ENCODE measurements at regions not wholly inside any gene's neighbourhood (a gene's known extent, or its start where the extent isn't known, plus 50 kb on each side); places are given as distances from the start of the nearest gene placed in this dataset.

DNA sequence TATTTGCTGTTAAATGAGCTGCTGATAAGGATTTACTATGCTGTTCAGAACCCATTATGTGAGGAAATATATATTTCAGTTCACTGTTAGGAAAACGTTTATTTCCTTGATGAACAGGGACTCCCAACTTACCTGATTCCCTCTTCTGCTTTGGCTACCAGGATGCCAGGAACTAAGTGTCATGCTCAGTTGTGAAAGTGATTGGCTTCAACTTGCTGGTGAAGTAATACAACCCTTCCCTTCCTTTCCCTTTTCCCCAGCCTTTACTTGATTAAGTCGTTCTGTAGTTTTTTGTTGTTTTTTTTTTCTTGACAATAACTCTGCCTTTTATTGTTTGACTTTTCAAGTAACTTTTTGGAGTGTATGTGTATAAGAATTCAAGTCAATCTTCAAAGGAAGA is 309.3 kb downstream of the DOCK8 start:
- H3K27me3 ChIP-seq (ENCODE audit: insufficient read depth, insufficient read length) = no peaks in the 10 kb centered on the region
- H3K4me3 ChIP-seq (ENCODE audit: insufficient read length, low read depth) = no peak overlapping the region
- peaks cover 3% of the 10 kb centered on the region for H3K36me3 ChIP-seq (ENCODE audit: insufficient read depth, insufficient read length, low read length)
- H3K4me1 ChIP-seq (ENCODE audit: insufficient read depth, insufficient read length) = no peaks in the 10 kb centered on the region
- DNase-seq (ENCODE audit: low read depth, low spot score) = no peak
- H3K9me3 ChIP-seq (ENCODE audit: insufficient read depth, low read length) = no peaks in the 10 kb centered on the region
- TF ChIP-seq YY1 (IDR thresholded peaks at IDR 0.05; ENCODE audit: insufficient read depth, insufficient read length) (no peak), ZNF274 (IDR thresholded peaks at IDR 0.05; ENCODE audit: low read depth, low read length) (no peak), SUZ12 (IDR thresholded peaks at IDR 0.05; ENCODE audit: extremely low read depth, insufficient read depth, insufficient read length) (no peak)
- no peak overlapping the region for H3K9ac ChIP-seq (ENCODE audit: insufficient read length, low read depth)

DNA sequence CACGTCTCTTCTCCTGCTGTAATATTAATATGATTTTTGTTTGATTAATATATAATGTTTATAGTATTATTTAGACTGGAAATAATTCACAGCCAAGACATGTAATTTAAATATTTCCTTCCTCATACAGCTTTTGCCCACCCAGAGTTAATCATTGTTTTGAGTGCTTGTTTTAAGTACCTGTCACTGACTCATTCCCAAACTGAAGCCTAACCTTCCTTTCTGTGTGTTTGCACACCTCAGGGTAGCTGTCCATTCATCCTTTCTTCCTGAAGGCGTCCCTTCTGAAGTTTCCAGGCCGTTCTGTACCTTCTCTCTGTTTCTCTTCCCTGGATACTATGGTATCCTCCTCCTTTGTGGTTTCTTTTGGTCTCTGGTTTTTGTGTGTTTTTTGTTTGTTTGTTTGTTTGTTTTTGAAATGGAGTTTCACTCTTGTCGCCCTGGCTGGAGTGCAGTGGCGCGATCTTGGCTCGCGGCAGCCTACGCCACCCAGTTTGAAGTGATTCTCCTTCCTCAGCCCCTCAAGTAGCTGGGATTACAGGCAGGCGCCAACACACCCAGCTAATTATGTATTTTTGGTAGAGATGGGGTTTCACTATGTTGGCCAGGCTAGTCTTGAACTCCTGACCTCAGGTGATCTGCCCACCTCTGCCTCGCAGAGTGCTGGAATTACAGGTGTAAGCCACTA is 312.4 kb downstream of the DOCK8 start:
- Histone ChIP-seq H3K4me1 (ENCODE audit: insufficient read depth, insufficient read length) (no peaks in the 10 kb centered on the region), H3K9me3 (ENCODE audit: insufficient read depth, low read length) (no peaks in the 10 kb centered on the region), H3K36me3 (ENCODE audit: insufficient read depth, insufficient read length, low read length) (peaks cover 3% of the 10 kb centered on the region), H3K4me3 (ENCODE audit: insufficient read length, low read depth) (no peak overlapping the region), H3K27me3 (ENCODE audit: insufficient read depth, insufficient read length) (no peaks in the 10 kb centered on the region), H3K9ac (ENCODE audit: insufficient read length, low read depth) (no peak overlapping the region)
- TF ChIP-seq SUZ12 (IDR thresholded peaks at IDR 0.05; ENCODE audit: extremely low read depth, insufficient read depth, insufficient read length) = no peak
- DNase-seq (ENCODE audit: low read depth, low spot score) = no peak

DNA sequence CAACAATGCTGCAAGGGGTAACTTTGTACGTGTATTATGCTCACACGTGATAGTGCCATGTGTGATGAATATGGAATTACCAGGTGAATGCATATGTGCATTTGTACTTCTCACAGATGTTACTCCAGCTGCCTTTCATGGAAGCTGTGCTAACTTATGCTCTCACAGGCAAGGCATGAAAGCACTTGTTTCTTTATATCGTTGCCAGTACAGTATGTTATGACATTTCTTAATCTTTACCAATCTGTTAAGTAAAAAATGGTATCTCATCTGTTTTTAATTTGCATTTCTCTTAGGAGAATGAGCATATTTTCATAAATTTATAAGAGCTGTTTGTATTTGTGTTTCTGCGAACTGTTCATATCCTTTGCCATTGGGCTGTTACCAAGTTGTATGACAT is 311.8 kb upstream of the DMRT1 start:
- H3K9me3 ChIP-seq (ENCODE audit: insufficient read depth, low read length) = no peaks in the 10 kb centered on the region
- no peak for DNase-seq (ENCODE audit: low read depth, low spot score)
- no peak overlapping the region for H3K9ac ChIP-seq (ENCODE audit: insufficient read length, low read depth)
- H3K36me3 ChIP-seq (ENCODE audit: insufficient read depth, insufficient read length, low read length) = peaks cover 3% of the 10 kb centered on the region
- H3K4me3 ChIP-seq (ENCODE audit: insufficient read length, low read depth) = no peak overlapping the region
- no peak for TF ChIP-seq SUZ12 (IDR thresholded peaks at IDR 0.05; ENCODE audit: extremely low read depth, insufficient read depth, insufficient read length)
- TF ChIP-seq ZNF274 (IDR thresholded peaks at IDR 0.05; ENCODE audit: low read depth, low read length) = no peak
- no peak for TF ChIP-seq YY1 (IDR thresholded peaks at IDR 0.05; ENCODE audit: insufficient read depth, insufficient read length)
- H3K27me3 ChIP-seq (ENCODE audit: insufficient read depth, insufficient read length) = no peaks in the 10 kb centered on the region
- H3K4me1 ChIP-seq (ENCODE audit: insufficient read depth, insufficient read length) = no peaks in the 10 kb centered on the region

DNA sequence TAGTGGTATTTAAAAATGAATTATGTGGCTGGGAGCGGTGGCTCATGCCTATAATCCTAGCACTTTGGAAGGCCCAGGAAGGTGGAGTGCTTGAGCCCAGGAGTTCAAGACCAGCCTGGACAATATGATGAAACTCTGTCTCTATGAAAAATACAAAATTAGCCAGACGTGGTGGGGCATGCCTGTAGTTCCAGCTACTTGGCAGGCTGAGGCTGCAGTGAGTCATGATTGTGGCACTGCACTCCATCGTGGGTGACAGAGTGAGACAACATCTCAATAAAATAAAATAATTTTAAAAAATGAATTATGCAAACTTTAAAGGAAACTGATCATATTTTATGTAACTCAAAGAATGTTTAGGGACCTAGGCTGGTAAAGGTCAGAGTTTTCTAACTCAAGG is 310.8 kb upstream of the DMRT1 start:
- no peak overlapping the region for H3K9ac ChIP-seq (ENCODE audit: insufficient read length, low read depth)
- H3K9me3 ChIP-seq (ENCODE audit: insufficient read depth, low read length) = no peaks in the 10 kb centered on the region
- DNase-seq (ENCODE audit: low read depth, low spot score) = no peak
- H3K27me3 ChIP-seq (ENCODE audit: insufficient read depth, insufficient read length) = no peaks in the 10 kb centered on the region
- H3K36me3 ChIP-seq (ENCODE audit: insufficient read depth, insufficient read length, low read length) = peaks cover 3% of the 10 kb centered on the region
- no peak for TF ChIP-seq SUZ12 (IDR thresholded peaks at IDR 0.05; ENCODE audit: extremely low read depth, insufficient read depth, insufficient read length)
- no peak for TF ChIP-seq YY1 (IDR thresholded peaks at IDR 0.05; ENCODE audit: insufficient read depth, insufficient read length)
- no peak for TF ChIP-seq ZNF274 (IDR thresholded peaks at IDR 0.05; ENCODE audit: low read depth, low read length)
- H3K4me3 ChIP-seq (ENCODE audit: insufficient read length, low read depth) = no peak overlapping the region
- H3K4me1 ChIP-seq (ENCODE audit: insufficient read depth, insufficient read length) = no peaks in the 10 kb centered on the region

DNA sequence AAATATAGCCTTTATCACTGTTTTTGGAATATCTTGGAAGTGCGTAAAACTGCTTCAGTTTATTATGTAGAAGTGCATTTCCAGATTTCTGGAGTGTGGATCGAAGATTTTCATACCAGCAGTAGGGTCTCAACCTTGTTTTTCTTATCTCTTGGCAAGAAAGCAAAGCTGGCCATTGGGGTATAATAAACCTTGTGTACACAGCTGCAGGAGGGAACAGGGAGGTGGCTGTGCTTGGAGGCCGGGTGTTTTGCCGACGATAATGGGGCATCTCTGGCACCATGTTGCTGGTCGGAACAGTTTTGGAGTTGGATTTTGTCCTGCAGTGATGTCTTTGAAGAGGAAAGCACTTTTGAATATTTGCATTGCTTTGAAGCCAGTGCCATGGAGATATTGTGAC is 308.8 kb upstream of the DMRT1 start:
- no peak for DNase-seq (ENCODE audit: low read depth, low spot score)
- TF ChIP-seq SUZ12 (IDR thresholded peaks at IDR 0.05; ENCODE audit: extremely low read depth, insufficient read depth, insufficient read length) (no peak), ZNF274 (IDR thresholded peaks at IDR 0.05; ENCODE audit: low read depth, low read length) (no peak), YY1 (IDR thresholded peaks at IDR 0.05; ENCODE audit: insufficient read depth, insufficient read length) (no peak)
- H3K27me3 ChIP-seq (ENCODE audit: insufficient read depth, insufficient read length) = no peaks in the 10 kb centered on the region

DNA sequence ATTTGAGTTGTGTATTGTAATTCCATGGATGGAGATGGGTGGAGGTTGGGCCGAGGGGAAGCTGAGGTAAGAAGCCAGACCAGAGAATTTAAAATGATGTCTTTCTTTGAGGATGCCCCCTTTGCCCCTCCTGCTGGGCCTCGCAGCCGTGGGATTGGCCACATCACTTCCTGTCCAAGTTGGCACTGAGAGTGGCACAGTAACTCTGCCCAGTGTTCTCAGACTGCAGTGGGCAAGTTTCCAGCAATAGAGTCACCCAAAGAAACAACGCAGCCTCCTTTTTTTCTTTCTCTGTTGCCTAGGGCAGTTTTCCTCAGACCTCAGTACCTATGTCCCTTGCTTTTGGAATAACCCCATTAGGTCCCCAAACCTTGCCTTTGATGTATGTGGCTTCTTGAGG is 306.6 kb upstream of the DMRT1 start:
- Histone ChIP-seq H3K4me3 (ENCODE audit: insufficient read length, low read depth) (no peak overlapping the region), H3K27me3 (ENCODE audit: insufficient read depth, insufficient read length) (no peaks in the 10 kb centered on the region), H3K9ac (ENCODE audit: insufficient read length, low read depth) (no peak overlapping the region), H3K9me3 (ENCODE audit: insufficient read depth, low read length) (no peaks in the 10 kb centered on the region), H3K4me1 (ENCODE audit: insufficient read depth, insufficient read length) (no peaks in the 10 kb centered on the region), H3K36me3 (ENCODE audit: insufficient read depth, insufficient read length, low read length) (no peaks in the 10 kb centered on the region)
- DNase-seq (ENCODE audit: low read depth, low spot score) = no peak
- no peak for TF ChIP-seq SUZ12 (IDR thresholded peaks at IDR 0.05; ENCODE audit: extremely low read depth, insufficient read depth, insufficient read length)
- no peak for TF ChIP-seq YY1 (IDR thresholded peaks at IDR 0.05; ENCODE audit: insufficient read depth, insufficient read length)
- TF ChIP-seq ZNF274 (IDR thresholded peaks at IDR 0.05; ENCODE audit: low read depth, low read length) = no peak

More for the DNA sequence above, 308.8 kb upstream of the DMRT1 start:
- Histone ChIP-seq H3K9ac (ENCODE audit: insufficient read length, low read depth) (no peak overlapping the region), H3K9me3 (ENCODE audit: insufficient read depth, low read length) (no peaks in the 10 kb centered on the region), H3K36me3 (ENCODE audit: insufficient read depth, insufficient read length, low read length) (no peaks in the 10 kb centered on the region), H3K4me3 (ENCODE audit: insufficient read length, low read depth) (no peak overlapping the region), H3K4me1 (ENCODE audit: insufficient read depth, insufficient read length) (no peaks in the 10 kb centered on the region)

DNA sequence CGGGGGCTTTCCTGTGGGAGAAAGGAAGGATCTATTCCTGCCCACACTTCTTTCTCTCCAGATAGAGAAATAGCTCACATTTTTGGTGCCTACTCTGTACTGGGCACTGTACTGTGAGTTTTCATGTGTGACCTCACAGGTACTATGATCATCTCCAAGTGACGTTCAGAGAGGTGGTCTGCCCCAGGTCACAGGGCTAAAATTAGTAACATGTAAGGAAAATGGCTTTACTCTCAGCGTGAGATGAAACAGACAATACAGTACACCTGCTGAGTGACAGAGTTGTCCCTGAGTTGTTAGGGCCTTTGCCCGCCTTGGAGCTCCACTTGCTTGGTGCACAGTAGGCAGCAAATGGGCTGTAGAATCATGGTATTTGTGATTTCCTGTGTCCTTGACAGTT is 306.1 kb upstream of the DMRT1 start:
- TF ChIP-seq SUZ12 (IDR thresholded peaks at IDR 0.05; ENCODE audit: extremely low read depth, insufficient read depth, insufficient read length) (no peak), ZNF274 (IDR thresholded peaks at IDR 0.05; ENCODE audit: low read depth, low read length) (no peak), YY1 (IDR thresholded peaks at IDR 0.05; ENCODE audit: insufficient read depth, insufficient read length) (no peak)
- Histone ChIP-seq H3K36me3 (ENCODE audit: insufficient read depth, insufficient read length, low read length) (no peaks in the 10 kb centered on the region), H3K4me3 (ENCODE audit: insufficient read length, low read depth) (no peak overlapping the region), H3K27me3 (ENCODE audit: insufficient read depth, insufficient read length) (no peaks in the 10 kb centered on the region), H3K4me1 (ENCODE audit: insufficient read depth, insufficient read length) (no peaks in the 10 kb centered on the region), H3K9ac (ENCODE audit: insufficient read length, low read depth) (no peak overlapping the region), H3K9me3 (ENCODE audit: insufficient read depth, low read length) (no peaks in the 10 kb centered on the region)
- no peak for DNase-seq (ENCODE audit: low read depth, low spot score)

Measured in NT2/D1 (cell line).